ENCODE measurements at regions not wholly inside any gene's neighbourhood (a gene's known extent, or its start where the extent isn't known, plus 50 kb on each side); places are given as distances from the start of the nearest gene placed in this dataset.

DNA sequence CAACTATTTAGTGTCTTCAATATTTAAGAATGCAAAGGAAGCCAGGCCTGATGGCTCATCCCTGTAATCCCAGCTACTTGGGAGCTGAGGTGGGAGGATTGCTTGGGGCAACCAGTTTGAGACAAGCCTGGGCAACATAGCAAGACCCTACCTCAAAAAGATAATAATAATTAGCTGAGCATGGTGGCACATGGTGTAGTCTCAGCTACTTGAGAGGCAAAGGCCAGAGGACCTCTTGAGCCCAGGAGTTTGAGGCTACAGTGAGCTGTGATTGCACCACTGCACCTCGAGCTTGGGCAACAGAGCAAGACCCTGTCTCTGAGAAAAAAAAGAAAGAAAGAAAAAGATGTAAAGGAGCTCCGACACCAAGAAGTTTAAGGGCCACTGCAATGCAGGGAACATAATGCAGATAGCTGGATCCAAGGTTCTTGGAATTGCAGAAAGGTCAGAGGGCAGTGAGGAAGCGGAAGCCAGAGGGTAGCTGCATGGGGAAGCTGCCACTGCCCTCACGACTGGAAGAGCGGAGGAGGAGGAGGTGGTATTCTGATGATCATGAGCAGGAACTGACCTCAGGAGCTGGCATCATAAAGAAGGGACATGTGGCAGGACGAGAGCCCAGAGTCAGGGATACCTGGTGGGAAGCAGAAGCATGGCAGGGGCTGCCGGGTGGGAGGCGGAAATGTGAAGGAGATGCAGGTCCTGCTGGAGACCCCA is 60.2 kb upstream of the PODXL start:
- no peak for DNase-seq (ENCODE audit: low spot score)

GRCh38 chr7:131613909-131614308 is 57.5 kb upstream of the PODXL start:
- no peak for DNase-seq (ENCODE audit: low spot score)

DNA sequence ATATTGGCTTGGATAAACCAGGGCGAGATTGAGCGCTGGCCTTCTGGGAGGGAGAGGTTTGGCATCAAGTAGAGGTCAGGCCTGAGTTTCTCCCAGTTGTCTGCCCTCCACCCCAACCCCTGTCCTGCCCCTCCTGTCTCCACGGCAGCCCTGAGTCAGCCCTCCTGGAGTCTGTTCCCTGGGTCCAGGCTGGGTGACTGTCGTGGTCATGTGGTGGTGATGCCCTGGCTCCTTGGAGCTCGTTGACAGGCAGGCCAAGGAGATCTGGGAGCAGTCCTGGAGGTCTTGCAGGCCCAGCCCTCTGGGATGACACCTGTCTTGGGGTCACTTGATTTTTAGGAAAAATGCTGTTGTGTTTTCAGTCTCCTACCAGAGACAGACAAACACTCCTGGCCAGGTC is 53.6 kb upstream of the PODXL start:
- DNase-seq (ENCODE audit: low spot score) = no peak

DNA sequence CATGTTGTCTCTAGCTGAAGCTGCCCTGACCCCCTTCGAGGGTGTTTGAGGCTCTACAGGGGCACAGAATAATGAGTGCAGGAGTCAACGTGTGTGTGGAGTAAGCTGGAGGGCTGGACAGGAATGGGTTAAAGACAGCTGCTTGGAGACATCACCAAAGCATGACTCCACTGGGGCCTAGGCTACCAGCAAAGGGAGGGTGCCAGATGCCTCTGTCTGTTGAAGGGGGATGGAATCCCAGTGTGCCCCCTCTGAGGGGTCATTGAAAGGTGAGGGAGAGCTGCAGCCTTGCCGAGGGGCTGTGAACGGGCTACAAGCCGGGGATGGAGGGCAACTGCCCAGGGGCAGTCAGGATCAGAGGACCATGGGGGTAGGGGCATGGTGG is 51.7 kb upstream of the PODXL start:
- no peak for DNase-seq (ENCODE audit: low spot score)

DNA sequence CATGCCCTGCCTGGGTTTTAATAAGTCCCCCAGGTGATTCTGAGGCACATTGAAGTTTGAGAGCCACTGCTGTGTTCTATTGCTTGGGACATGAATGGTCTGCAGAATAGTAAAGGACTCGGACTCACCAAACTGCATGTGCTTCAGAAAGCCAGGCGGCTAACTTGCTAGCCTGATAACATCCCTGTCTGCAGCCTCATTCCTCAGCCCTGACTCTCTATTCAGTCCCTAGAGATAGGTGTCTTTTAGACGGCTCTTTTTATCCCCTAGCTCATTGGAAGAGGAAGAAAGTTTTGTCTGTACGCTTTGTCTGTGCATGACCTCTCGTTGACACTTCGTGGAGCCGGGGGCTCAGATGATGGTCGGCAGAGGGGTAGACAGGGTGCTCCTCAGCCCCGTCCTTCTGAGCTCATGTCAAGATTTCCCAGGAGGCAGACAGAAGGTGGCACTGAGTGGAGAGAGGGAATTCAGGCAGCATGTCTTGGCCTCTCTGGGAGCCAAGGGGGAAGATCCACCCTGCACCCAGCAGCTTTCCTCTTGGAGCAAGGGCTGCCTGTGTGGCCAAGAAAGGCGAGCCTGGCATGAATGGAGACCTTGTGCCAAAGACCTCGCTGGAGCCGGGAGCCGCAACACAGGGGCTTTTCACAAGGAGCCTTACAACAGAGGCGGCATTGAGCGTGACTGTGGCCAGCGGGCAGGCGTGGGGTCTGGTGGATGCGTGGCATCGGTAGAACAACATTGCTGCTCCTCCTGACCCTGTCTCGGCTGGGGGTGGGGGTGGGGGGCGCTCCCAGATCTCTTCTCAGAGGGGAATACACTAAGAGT is 51.1 kb upstream of the PODXL start:
- DNase-seq (ENCODE audit: low spot score) = no peak

DNA sequence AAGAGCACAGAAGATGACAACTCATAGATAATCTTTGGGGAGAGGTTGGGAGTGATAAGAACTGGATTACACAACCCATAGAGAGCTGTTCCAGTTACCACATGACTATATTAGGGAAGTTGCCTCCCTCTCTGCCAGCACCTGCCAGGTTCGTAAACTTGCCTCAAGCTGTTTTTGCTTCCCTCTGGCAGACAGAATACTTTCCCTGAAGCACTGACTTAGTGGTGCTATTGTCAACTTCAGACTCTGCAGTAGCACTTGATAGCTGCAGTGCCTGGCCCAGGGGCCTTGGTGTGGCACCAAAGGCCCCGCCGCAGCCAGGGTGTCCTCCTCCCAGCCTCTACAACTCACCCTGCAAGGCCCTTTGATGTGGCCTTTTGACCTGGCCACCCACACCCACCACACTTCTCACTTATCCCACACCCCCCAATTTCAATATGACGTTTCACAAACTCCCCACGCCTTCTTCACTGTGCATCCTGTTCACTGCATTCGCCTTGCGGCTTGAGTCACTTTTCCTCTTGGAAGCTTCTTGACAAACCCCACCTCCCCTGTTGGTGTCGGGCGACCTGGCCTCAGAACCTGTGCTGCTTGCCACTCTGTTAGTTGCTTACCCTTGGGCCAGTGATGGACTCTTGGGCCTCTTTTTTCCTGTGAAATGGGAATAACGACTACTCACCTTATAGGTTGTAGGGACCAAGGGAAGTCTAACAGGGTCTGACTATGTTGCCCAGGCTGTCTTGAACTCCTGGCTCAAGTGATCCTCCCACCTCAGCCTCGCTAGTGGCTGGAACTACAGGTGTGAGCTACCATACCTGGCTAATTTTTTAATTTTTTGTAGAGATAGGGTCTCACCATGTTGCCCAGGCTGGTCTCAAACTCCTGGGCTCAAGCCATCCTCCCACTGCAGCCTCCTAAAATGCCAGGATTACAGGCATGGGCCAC is 50.2 kb upstream of the PODXL start:
- no peak for DNase-seq (ENCODE audit: low spot score)

Data from AG20443 (cell line).